ENCODE measurements at regions not wholly inside any gene's neighbourhood (a gene's known extent, or its start where the extent isn't known, plus 50 kb on each side); places are given as distances from the start of the nearest gene placed in this dataset.

GRCh38 chr12:91414636-91415035, 232.0 kb upstream of the DCN start:
- Histone ChIP-seq H3K4me3 (no peak overlapping the region), H2AFZ (no peak overlapping the region), H3K4me2 (no peak overlapping the region), H3K36me3 (replicated peaks; ENCODE audit: insufficient read depth, low read depth) (no peaks in the 10 kb centered on the region), H3K9me3 (ENCODE audit: low read depth) (no peaks in the 10 kb centered on the region), H3K4me1 (ENCODE audit: insufficient read depth) (peaks cover 10% of the 10 kb centered on the region), H4K20me1 (ENCODE audit: insufficient read depth, poor library complexity, severe bottlenecking) (no peaks in the 10 kb centered on the region), H3K27ac (no peak overlapping the region), H3K27me3 (no peaks in the 10 kb centered on the region), H3K79me2 (no peaks in the 10 kb centered on the region), H3K9me2 (replicated peaks; ENCODE audit: insufficient read depth) (no peaks in the 10 kb centered on the region)
- no peak for DNase-seq (ENCODE audit: low spot score)
- TF ChIP-seq EZH2 (IDR thresholded peaks at IDR 0.05; ENCODE audit: borderline replicate concordance) (no peak), EZH2phosphoT487 (IDR thresholded peaks at IDR 0.05; ENCODE audit: low read depth, severe bottlenecking, unreplicated experiment) (no peak)
- TF ChIP-seq, protein P1, sequence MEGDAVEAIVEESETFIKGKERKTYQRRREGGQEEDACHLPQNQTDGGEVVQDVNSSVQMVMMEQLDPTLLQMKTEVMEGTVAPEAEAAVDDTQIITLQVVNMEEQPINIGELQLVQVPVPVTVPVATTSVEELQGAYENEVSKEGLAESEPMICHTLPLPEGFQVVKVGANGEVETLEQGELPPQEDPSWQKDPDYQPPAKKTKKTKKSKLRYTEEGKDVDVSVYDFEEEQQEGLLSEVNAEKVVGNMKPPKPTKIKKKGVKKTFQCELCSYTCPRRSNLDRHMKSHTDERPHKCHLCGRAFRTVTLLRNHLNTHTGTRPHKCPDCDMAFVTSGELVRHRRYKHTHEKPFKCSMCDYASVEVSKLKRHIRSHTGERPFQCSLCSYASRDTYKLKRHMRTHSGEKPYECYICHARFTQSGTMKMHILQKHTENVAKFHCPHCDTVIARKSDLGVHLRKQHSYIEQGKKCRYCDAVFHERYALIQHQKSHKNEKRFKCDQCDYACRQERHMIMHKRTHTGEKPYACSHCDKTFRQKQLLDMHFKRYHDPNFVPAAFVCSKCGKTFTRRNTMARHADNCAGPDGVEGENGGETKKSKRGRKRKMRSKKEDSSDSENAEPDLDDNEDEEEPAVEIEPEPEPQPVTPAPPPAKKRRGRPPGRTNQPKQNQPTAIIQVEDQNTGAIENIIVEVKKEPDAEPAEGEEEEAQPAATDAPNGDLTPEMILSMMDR (IDR thresholded peaks at IDR 0.05; ENCODE audit: poor library complexity) = no peak

- no peak for TF ChIP-seq EZH2phosphoT487 (IDR thresholded peaks at IDR 0.05; ENCODE audit: low read depth, severe bottlenecking, unreplicated experiment)
- TF ChIP-seq, protein P1 (IDR thresholded peaks at IDR 0.05; ENCODE audit: poor library complexity) = no peak
- TF ChIP-seq EZH2 (IDR thresholded peaks at IDR 0.05; ENCODE audit: borderline replicate concordance) = no peak
- Histone ChIP-seq H3K27ac (peak overlapping the region; percentile 68), H3K9me3 (ENCODE audit: low read depth) (no peaks in the 10 kb centered on the region), H3K27me3 (no peaks in the 10 kb centered on the region), H3K4me2 (peak overlapping the region; percentile 50), H3K79me2 (no peaks in the 10 kb centered on the region), H3K4me3 (no peak overlapping the region), H3K4me1 (ENCODE audit: insufficient read depth) (peaks cover 10% of the 10 kb centered on the region), H4K20me1 (ENCODE audit: insufficient read depth, poor library complexity, severe bottlenecking) (no peaks in the 10 kb centered on the region), H3K36me3 (replicated peaks; ENCODE audit: insufficient read depth, low read depth) (no peaks in the 10 kb centered on the region), H3K9me2 (replicated peaks; ENCODE audit: insufficient read depth) (no peaks in the 10 kb centered on the region), H2AFZ (no peak overlapping the region)
- WGBS (ENCODE audit: low lambda C conversion rate, missing lambda C conversion rate) = 36% methylated on average over 6 of the region's 6 CpGs
- peak; percentile 70 for DNase-seq (ENCODE audit: low spot score)
Observed at GRCh38 chr12:91413581-91414546, 231.2 kb upstream of the DCN start.

GRCh38 chr12:91406920-91407341, 224.3 kb upstream of the DCN start:
- H3K79me2 ChIP-seq = no peaks in the 10 kb centered on the region
- 74% methylated on average over 1 of the region's 1 CpG for WGBS (ENCODE audit: low lambda C conversion rate, missing lambda C conversion rate)
- no peak overlapping the region for H3K4me3 ChIP-seq
- no peak overlapping the region for H2AFZ ChIP-seq
- H3K4me1 ChIP-seq (ENCODE audit: insufficient read depth) = no peaks in the 10 kb centered on the region
- H3K4me2 ChIP-seq = no peak overlapping the region
- no peaks in the 10 kb centered on the region for H3K36me3 ChIP-seq (replicated peaks; ENCODE audit: insufficient read depth, low read depth)
- H3K27me3 ChIP-seq = no peaks in the 10 kb centered on the region
- H3K9me2 ChIP-seq (replicated peaks; ENCODE audit: insufficient read depth) = no peaks in the 10 kb centered on the region
- H4K20me1 ChIP-seq (ENCODE audit: insufficient read depth, poor library complexity, severe bottlenecking) = no peaks in the 10 kb centered on the region
- peak overlapping the region; percentile 84 for H3K27ac ChIP-seq
- H3K9me3 ChIP-seq (ENCODE audit: low read depth) = no peaks in the 10 kb centered on the region
- peak; percentile 49 for DNase-seq (ENCODE audit: low spot score)
- TF ChIP-seq EZH2phosphoT487 (IDR thresholded peaks at IDR 0.05; ENCODE audit: low read depth, severe bottlenecking, unreplicated experiment) = no peak
- TF ChIP-seq EZH2 (IDR thresholded peaks at IDR 0.05; ENCODE audit: borderline replicate concordance) = no peak
- TF ChIP-seq, protein P1 (IDR thresholded peaks at IDR 0.05; ENCODE audit: poor library complexity) = no peak

All from hepatocyte (in vitro differentiated cells).